ENCODE measurements at regions not wholly inside any gene's neighbourhood (a gene's known extent, or its start where the extent isn't known, plus 50 kb on each side); places are given as distances from the start of the nearest gene placed in this dataset.

DNA sequence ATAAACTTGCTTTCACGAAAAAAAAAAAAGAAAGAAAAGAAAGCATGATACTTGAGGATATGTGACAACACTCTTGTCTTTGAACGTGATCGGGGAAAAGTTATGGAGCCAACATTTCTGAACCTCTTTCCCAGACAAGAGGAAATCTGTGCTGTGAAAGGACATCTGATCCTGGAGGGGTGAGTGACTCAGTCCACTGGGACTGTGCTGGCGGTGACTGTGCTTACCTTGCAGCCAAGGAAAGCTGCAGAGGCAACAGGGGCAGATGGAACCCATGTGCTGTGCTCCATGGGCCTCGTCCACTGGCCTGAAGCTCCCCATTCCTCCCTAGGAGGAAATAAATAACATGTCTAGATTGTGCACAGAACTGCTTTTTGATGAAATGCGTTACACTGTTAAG is 116.5 kb upstream of the RAB11FIP2 start:
- no peak overlapping the region for H3K9ac ChIP-seq (ENCODE audit: low read depth in 1 of 2, low read length in 2 of 2)
- no peak for TF ChIP-seq GABPA (IDR thresholded peaks at IDR 0.05 in 1 of 2, conservative IDR thresholded peaks at IDR 0.05 in 1 of 2)
- no peak for TF ChIP-seq ATF3 (IDR thresholded peaks at IDR 0.05)
- TF ChIP-seq FOXA1 (IDR thresholded peaks at IDR 0.05) = no peak
- TF ChIP-seq HNF4G (IDR thresholded peaks at IDR 0.05) = no peak
- TF ChIP-seq JUND (IDR thresholded peaks at IDR 0.05) = no peak
- TF ChIP-seq, protein P1, sequence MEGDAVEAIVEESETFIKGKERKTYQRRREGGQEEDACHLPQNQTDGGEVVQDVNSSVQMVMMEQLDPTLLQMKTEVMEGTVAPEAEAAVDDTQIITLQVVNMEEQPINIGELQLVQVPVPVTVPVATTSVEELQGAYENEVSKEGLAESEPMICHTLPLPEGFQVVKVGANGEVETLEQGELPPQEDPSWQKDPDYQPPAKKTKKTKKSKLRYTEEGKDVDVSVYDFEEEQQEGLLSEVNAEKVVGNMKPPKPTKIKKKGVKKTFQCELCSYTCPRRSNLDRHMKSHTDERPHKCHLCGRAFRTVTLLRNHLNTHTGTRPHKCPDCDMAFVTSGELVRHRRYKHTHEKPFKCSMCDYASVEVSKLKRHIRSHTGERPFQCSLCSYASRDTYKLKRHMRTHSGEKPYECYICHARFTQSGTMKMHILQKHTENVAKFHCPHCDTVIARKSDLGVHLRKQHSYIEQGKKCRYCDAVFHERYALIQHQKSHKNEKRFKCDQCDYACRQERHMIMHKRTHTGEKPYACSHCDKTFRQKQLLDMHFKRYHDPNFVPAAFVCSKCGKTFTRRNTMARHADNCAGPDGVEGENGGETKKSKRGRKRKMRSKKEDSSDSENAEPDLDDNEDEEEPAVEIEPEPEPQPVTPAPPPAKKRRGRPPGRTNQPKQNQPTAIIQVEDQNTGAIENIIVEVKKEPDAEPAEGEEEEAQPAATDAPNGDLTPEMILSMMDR (IDR thresholded peaks at IDR 0.05; ENCODE audit: low read depth, low read length, missing input control) = no peak
- TF ChIP-seq ZBTB33 (IDR thresholded peaks at IDR 0.05) = no peak
- TF ChIP-seq YY1 (IDR thresholded peaks at IDR 0.05) = no peak
- WGBS = 85% methylated on average over 6 of the region's 6 CpGs
- H3K4me3 ChIP-seq (ENCODE audit: low read depth in 1 of 3, low read length in 3 of 3) = no peak overlapping the region
- H3K27me3 ChIP-seq (ENCODE audit: control insufficient read depth in 4 of 4, insufficient read depth in 4 of 4, low read length in 3 of 4) = no peaks in the 10 kb centered on the region
- H3K9me3 ChIP-seq (ENCODE audit: control insufficient read depth in 4 of 4, low read length in 3 of 4) = no peaks in the 10 kb centered on the region
- no peaks in the 10 kb centered on the region for H3K36me3 ChIP-seq (ENCODE audit: control insufficient read depth in 4 of 4, insufficient read depth in 3 of 4, low read depth in 1 of 4, low read length in 3 of 4)
- DNase-seq (ENCODE audit: low spot score) = no peak
- H3K27ac ChIP-seq (ENCODE audit: low read depth in 1 of 2, low read length in 2 of 2) = no peak overlapping the region
- H3K4me1 ChIP-seq (ENCODE audit: control insufficient read depth in 4 of 4, insufficient read depth in 4 of 4, low read length in 3 of 4) = no peaks in the 10 kb centered on the region

DNA sequence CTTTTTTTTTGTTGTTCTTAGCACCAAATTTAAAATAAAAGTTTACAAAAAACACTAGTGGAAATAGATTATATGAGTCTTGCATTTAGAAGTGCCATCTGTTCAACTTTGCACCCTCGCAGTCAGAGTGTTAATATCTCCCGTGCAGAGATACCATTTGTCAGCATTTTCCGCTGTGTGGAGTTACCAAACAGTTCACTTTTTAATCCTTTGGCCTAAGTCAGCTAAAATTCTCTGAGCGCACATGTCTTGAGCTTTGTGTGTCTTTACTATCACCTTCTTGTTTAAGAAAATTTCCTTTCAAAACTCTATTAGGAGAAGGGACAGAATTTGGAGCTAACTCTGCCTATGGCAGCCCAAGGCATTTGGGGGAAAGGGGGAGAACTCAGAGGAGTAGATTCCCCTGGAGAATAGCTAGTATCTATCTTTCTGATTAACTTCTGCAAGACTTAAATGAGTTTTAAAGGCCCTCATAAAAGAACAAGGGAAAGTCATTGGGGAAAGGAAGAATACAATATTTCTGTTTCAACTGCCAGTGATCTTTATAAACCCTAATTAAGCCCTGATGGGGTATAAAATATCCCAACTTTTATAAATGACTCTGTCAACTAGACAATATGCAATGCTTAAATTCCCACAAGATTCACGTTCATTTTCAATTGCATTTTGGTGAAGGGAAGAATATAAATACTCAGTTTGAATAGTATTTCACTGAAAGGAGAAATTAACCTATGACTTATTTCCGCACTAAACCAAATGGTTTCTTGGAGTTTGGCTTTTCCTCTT is 114.9 kb upstream of the RAB11FIP2 start:
- no peaks in the 10 kb centered on the region for H3K36me3 ChIP-seq (ENCODE audit: control insufficient read depth in 4 of 4, insufficient read depth in 3 of 4, low read depth in 1 of 4, low read length in 3 of 4)
- DNase-seq (ENCODE audit: low spot score) = no peak
- no peak overlapping the region for H3K27ac ChIP-seq (ENCODE audit: low read depth in 1 of 2, low read length in 2 of 2)
- no peak overlapping the region for H3K9ac ChIP-seq (ENCODE audit: low read depth in 1 of 2, low read length in 2 of 2)
- no peak overlapping the region for H3K4me3 ChIP-seq (ENCODE audit: low read depth in 1 of 3, low read length in 3 of 3)
- no peaks in the 10 kb centered on the region for H3K27me3 ChIP-seq (ENCODE audit: control insufficient read depth in 4 of 4, insufficient read depth in 4 of 4, low read length in 3 of 4)
- WGBS = 77% methylated on average over 6 of the region's 6 CpGs
- H3K9me3 ChIP-seq (ENCODE audit: control insufficient read depth in 4 of 4, low read length in 3 of 4) = no peaks in the 10 kb centered on the region
- no peaks in the 10 kb centered on the region for H3K4me1 ChIP-seq (ENCODE audit: control insufficient read depth in 4 of 4, insufficient read depth in 4 of 4, low read length in 3 of 4)
- TF ChIP-seq ZBTB33 (IDR thresholded peaks at IDR 0.05) (no peak), TAF1 (conservative IDR thresholded peaks at IDR 0.05) (no peak), SP1 (IDR thresholded peaks at IDR 0.05) (no peak), RXRA (IDR thresholded peaks at IDR 0.05) (no peak), ATF3 (IDR thresholded peaks at IDR 0.05) (no peak), YY1 (IDR thresholded peaks at IDR 0.05) (no peak), JUND (IDR thresholded peaks at IDR 0.05) (no peak), EGR1 (IDR thresholded peaks at IDR 0.05; ENCODE audit: low read depth in 2 of 2) (no peak), HNF4G (IDR thresholded peaks at IDR 0.05) (no peak), HNF4A (conservative IDR thresholded peaks at IDR 0.05) (no peak), NR2F2 (IDR thresholded peaks at IDR 0.05) (no peak), MAX (IDR thresholded peaks at IDR 0.05) (no peak), GABPA (IDR thresholded peaks at IDR 0.05 in 1 of 2, conservative IDR thresholded peaks at IDR 0.05 in 1 of 2) (no peak), RAD21 (IDR thresholded peaks at IDR 0.05) (no peak)
- TF ChIP-seq, protein P2, sequence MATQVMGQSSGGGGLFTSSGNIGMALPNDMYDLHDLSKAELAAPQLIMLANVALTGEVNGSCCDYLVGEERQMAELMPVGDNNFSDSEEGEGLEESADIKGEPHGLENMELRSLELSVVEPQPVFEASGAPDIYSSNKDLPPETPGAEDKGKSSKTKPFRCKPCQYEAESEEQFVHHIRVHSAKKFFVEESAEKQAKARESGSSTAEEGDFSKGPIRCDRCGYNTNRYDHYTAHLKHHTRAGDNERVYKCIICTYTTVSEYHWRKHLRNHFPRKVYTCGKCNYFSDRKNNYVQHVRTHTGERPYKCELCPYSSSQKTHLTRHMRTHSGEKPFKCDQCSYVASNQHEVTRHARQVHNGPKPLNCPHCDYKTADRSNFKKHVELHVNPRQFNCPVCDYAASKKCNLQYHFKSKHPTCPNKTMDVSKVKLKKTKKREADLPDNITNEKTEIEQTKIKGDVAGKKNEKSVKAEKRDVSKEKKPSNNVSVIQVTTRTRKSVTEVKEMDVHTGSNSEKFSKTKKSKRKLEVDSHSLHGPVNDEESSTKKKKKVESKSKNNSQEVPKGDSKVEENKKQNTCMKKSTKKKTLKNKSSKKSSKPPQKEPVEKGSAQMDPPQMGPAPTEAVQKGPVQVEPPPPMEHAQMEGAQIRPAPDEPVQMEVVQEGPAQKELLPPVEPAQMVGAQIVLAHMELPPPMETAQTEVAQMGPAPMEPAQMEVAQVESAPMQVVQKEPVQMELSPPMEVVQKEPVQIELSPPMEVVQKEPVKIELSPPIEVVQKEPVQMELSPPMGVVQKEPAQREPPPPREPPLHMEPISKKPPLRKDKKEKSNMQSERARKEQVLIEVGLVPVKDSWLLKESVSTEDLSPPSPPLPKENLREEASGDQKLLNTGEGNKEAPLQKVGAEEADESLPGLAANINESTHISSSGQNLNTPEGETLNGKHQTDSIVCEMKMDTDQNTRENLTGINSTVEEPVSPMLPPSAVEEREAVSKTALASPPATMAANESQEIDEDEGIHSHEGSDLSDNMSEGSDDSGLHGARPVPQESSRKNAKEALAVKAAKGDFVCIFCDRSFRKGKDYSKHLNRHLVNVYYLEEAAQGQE (IDR thresholded peaks at IDR 0.05) = no peak
- TF ChIP-seq, protein P1 (IDR thresholded peaks at IDR 0.05; ENCODE audit: low read depth, low read length, missing input control) = no peak

Measured in liver (tissue), 8 donors.